Peyer's patch (tissue), 4 donors: ENCODE measurements at regions not wholly inside any gene's neighbourhood (a gene's known extent, or its start where the extent isn't known, plus 50 kb on each side); places are given as distances from the start of the nearest gene placed in this dataset.

Experiments
- CTCF ChIP-seq, 6 experiments: fragments of 450-650 bp in 4 of 6; fragments of 200-600 bp in 2 of 6; sonication (generic) in 1 of 6; IDR thresholded peaks; one replicate each; pipeline ENCODE4 v1.5.1; 2017 to 2019; ENCODE audit warnings: antibody characterized with exemption in 6 of 6, mild to moderate bottlenecking in 3 of 6, moderate library complexity in 1 of 6
- POLR2A ChIP-seq, 2 donors: fragments of 450-650 bp; IDR thresholded peaks; one replicate each; pipeline ENCODE4 v1.5.1; 2017; ENCODE audit warnings: antibody characterized with exemption in 2 of 2, mild to moderate bottlenecking in 2 of 2, moderate library complexity in 2 of 2

GRCh38 chr3:43198301-43198700 lies 88.0 kb upstream of the SNRK start:
- TF ChIP-seq CTCF (IDR thresholded peaks at IDR 0.05) (no peak), POLR2A (IDR thresholded peaks at IDR 0.05) (no peak)
